ENCODE measurements at regions not wholly inside any gene's neighbourhood (a gene's known extent, or its start where the extent isn't known, plus 50 kb on each side); places are given as distances from the start of the nearest gene placed in this dataset.

- TF ChIP-seq CTCF (IDR thresholded peaks at IDR 0.05; ENCODE audit: low read length): no peak
- no peak for TF ChIP-seq EZH2phosphoT487 (IDR thresholded peaks at IDR 0.05; ENCODE audit: low read length)
Observed at GRCh38 chr3:112721231-112721630, 80.3 kb upstream of the CCDC80 start.

All from MM.1S (cell line).